PFSK-1 (cell line): ENCODE measurements at regions not wholly inside any gene's neighbourhood (a gene's known extent, or its start where the extent isn't known, plus 50 kb on each side); places are given as distances from the start of the nearest gene placed in this dataset.

Experiments
- FOXP2 ChIP-seq: optimal IDR thresholded peaks from 2 replicates; pipeline ENCODE3; 2011; ENCODE audit warnings: borderline replicate concordance, control low read depth, inconsistent platforms; ENCODE audit not compliant: insufficient read depth; ENCODE audit errors: extremely low read length, extremely low read depth
- POLR2AphosphoS5 ChIP-seq: IDR thresholded peaks from 2 replicates; pipeline ENCODE4 v1.6.1; 2012; ENCODE audit warnings: low read depth, mild to moderate bottlenecking, control low read depth, low read length, moderate library complexity
- REST ChIP-seq, 2 experiments: IDR thresholded peaks; 2 replicates each; pipeline versions ENCODE4 v1.6.1 to v1.8.0; 2011 to 2012; ENCODE audit warnings: low read depth in 2 of 2, low read length in 2 of 2, control low read depth in 1 of 2, inconsistent platforms in 1 of 2, mild to moderate bottlenecking in 1 of 2, moderate library complexity in 1 of 2; ENCODE audit not compliant: insufficient read depth in 1 of 2
- SIN3A ChIP-seq: IDR thresholded peaks from 2 replicates; pipeline ENCODE4 v1.6.1; 2012; ENCODE audit warnings: mild to moderate bottlenecking, low read length, moderate library complexity, borderline replicate concordance; ENCODE audit not compliant: insufficient read depth
- TAF1 ChIP-seq: IDR thresholded peaks from 2 replicates; pipeline ENCODE4 v1.6.1; 2012; ENCODE audit warnings: low read length, control low read depth, borderline replicate concordance; ENCODE audit not compliant: insufficient read depth

- TF ChIP-seq FOXP2 (no peak), TAF1 (no peak), POLR2AphosphoS5 (no peak), SIN3A (no peak), REST (IDR thresholded peaks at IDR 0.05; ENCODE audit: insufficient read depth in 1 of 2, low read depth in 2 of 2, low read length in 2 of 2) (no peak)
Observed at GRCh38 chr20:7333841-7334240, 566.4 kb downstream of the BMP2 start.

GRCh38 chr20:7346026-7346425 is 578.5 kb downstream of the BMP2 start:
- TF ChIP-seq POLR2AphosphoS5 (no peak), SIN3A (no peak), FOXP2 (no peak), REST (IDR thresholded peaks at IDR 0.05; ENCODE audit: insufficient read depth in 1 of 2, low read depth in 2 of 2, low read length in 2 of 2) (no peak), TAF1 (no peak)

- TF ChIP-seq TAF1 (no peak), REST (IDR thresholded peaks at IDR 0.05; ENCODE audit: insufficient read depth in 1 of 2, low read depth in 2 of 2, low read length in 2 of 2) (no peak), POLR2AphosphoS5 (no peak), SIN3A (no peak), FOXP2 (no peak)
Observed at GRCh38 chr20:7346562-7346961, 579.1 kb downstream of the BMP2 start.

- TF ChIP-seq REST (IDR thresholded peaks at IDR 0.05; ENCODE audit: insufficient read depth in 1 of 2, low read depth in 2 of 2, low read length in 2 of 2), result no peak
- no peak for TF ChIP-seq FOXP2
Observed at GRCh38 chr20:7347409-7347808, 579.9 kb downstream of the BMP2 start.

- no peak for TF ChIP-seq TAF1
- TF ChIP-seq POLR2AphosphoS5, result no peak
- TF ChIP-seq SIN3A, result no peak
- TF ChIP-seq FOXP2, result no peak
- no peak for TF ChIP-seq REST (IDR thresholded peaks at IDR 0.05; ENCODE audit: insufficient read depth in 1 of 2, low read depth in 2 of 2, low read length in 2 of 2)
Observed at GRCh38 chr20:7348253-7348652, 580.8 kb downstream of the BMP2 start.
